ENCODE measurements at regions not wholly inside any gene's neighbourhood (a gene's known extent, or its start where the extent isn't known, plus 50 kb on each side); places are given as distances from the start of the nearest gene placed in this dataset.

DNA sequence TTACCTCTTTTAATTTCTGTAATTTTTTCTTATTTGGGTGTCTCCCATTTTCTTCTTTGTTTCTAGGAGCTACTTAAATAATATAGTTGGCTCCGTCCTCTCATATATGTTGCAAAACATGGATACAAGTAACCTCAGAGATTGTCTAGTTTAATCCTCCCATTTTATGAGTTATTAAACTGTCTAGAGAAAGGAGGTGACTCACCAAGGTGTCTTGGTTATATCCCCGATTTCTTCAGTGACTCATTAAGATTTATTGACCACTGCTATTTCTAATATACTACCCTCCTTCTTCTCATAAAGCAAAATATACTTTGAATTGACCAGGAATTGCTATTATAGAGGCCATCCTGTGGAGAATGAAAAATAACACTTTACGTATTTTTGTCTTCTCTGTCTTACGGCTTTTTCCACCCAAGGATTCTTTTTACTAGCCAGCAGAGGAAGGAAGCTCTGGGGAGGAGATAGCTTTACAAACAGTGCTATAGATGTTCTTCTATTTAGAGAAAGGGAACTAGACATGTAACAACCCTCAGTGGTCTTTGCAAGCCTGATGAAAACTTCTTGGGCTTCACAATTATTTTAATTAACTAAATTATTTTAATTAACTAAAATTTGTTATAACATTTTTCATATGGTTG lies 300.4 kb upstream of the TNP1 start:
- no peak for DNase-seq (ENCODE audit: low spot score)

DNA sequence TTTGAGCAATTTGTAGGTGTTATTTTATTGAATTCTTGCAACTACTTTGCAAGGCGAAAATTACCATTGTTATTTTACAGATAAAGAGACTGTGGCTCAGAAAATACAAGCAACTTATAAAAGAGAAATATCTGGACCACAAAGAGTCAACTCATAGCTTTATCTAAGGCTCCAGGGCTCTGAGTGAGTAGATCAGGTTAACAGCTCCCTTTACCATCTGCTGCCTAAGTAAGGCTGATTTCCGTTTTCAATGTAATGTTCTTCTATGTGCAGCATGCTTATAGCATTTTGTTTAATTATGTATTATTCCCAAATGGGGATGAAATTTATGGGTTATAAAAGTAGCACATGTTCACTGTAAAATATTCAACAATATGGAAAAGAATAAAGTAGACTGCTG lies 299.1 kb upstream of the TNP1 start:
- DNase-seq (ENCODE audit: low spot score), result no peak

DNA sequence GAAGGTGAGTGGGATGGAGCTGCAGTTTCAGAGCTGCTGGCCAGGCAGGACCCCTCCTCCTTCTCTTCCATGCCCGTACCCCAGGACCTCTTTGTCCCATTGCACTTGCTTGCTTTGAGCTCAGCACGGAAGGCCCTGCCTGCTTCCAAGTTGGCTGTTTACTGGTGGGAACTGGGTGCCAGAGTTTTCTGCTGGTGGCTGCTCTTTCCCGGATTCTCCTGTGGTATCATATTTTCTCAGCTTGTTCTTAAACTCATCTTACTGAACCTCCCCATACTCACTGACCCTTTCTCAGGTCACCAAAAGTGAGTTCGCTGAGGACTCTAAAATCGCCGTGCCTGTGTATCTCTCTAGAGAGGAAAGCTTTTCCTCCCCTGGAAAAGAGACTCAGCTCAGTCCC lies 297.7 kb upstream of the TNP1 start:
- no peak for DNase-seq (ENCODE audit: low spot score)

DNA sequence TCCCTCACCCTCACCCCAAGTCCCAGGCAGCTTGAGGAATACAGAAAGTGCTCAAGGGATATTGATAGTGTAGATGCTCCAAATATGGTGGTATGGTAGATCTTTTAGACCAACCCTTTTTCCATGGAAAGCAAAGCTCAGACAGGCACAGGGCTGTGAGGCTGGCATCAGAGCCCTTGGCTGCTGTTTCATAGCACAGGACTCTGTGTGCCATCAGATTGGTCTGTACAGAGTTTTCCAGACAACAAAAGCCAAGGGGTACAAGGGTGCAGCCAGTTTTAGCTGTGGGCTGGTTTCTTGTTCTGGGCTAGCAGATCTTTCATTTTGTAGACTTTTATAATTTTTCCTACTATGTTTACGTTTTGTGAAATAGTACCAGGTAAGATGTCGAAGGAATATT lies 296.9 kb upstream of the TNP1 start:
- DNase-seq (ENCODE audit: low spot score), result no peak

DNA sequence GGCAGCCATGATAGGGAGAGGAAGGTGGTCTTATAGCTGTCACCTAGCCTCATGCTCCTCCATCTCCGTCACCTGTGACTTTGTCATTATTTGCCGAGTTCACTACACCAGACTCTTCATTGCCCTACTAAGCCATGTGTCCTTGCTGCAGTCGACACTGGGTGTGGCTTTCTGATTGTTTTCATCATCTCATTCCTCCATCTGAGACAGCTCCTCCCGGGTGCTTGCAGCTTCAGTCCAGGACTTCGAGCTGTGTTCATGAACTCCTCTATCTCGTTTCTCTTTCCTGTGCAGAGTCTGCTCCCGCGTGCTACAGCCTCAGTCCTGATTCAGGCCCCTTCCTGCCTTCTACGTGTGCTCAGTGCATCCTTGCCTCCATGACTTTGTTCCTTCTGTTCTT lies 295.1 kb upstream of the TNP1 start:
- DNase-seq (ENCODE audit: low spot score), result no peak

DNA sequence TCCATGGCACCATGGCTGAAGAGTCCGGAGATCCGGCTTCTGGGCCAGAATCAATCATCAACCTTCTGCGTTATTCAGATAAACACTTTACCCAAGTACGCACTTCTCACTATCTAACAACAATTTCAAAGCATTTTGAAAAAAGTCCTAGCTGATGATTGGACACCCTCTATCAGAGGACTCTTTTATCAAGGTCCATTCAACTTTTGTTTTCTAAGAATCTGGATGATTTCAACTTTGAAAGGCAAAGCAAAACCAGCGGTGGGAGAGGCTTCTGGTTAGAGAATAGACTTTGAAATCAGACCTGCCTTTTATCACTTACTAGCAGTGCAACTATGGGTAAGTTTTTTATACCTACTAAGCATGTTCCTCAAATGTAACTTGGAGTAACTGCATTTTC lies 293.6 kb upstream of the TNP1 start:
- DNase-seq (ENCODE audit: low spot score), result no peak

DNA sequence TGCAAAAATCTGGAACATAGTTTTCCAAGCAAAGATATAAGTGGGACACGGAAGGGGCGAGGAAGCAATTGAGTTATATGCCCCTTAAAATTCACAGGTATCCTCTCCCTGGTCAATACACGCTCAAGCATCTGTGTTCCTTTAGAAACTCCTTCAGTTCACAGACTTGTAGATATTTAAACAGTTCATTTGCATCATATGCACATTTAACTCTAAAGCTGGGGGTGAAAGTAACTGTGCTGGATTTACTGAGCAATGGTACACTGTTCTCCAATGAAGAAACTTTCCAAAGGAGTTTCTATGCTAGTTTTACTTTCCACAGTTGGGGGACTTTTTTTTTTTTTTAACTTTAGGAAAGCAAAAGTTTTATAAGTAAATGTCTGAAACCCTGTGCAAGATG lies 293.0 kb upstream of the TNP1 start:
- DNase-seq (ENCODE audit: low spot score), result no peak

DNA sequence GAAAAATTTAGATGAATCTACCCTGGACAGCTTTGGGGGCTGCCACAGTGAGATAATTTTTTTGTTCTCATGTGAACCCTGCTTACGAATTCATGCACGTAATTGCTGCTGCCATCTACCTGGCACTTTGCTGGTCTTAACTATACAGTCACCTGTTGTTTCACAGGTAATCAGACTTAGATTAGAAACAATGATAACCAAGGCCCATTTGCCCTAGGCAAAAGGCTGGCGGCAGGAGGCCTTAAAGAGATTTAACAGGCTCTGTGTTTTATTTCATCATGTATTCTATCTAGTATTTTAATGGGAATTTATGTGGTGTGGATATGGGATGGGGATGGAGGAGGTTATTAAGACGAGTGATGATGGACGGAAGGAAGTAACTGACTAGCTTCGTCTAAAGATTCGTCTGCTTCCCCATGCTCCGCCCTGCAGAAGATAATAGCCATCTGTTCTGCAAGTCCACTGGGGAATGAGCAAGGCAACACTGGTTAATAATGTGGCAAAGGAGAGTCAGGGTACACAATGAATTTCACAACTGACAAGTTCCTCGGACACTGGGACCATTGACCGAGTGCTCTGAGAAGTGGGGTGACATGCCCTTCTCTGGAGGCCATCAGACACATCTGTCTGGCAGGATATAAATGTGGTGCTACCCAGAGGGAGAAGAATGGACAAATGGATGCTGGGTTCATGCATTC lies 291.8 kb upstream of the TNP1 start:
- DNase-seq (ENCODE audit: low spot score), result no peak

DNA sequence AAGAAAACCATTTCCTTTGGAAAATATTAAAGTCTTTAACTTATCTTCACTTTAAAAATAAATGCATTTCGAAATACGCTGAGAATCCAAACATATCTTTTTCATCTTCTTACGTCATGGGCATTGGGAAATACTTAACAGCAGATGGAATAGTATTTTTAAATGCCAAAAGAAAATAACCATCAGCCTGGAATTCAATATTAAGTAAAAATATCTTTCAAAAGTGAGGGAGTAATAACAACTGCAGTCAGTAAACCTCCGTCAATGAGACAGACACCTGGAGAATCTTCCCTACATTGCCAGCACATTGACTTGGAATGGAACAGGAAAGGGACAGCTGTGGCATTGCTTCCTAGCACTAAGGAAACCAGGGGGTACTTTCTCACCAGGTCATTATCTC lies 290.4 kb upstream of the TNP1 start:
- no peak for DNase-seq (ENCODE audit: low spot score)

DNA sequence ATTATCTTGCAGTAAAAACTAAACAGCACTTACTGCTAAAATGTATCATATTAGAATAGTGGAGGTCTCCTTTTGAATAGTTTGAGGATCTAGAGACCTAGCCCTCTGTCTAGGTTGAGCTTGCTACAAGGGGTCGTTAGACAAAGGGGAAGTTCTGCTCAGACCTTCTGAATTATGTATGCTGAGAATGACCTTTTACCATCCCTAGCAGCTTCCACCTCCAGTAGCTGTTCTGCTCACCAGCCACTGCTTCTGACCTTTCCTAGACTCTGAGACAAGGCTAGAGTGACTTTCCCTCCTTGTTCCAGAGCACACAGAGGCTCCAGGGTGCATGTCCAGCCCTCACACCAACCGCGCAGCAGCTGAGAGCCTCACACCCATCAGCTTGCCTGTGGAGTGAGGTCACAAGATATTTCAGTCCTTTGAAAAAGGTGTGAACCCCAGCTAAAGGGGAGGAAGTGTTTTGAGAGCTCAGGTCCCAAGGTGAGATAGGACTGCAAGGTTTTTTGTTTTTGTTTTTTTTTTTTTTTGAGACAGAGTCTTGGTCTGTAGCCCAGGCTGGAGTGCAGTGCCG lies 289.3 kb upstream of the TNP1 start:
- DNase-seq (ENCODE audit: low spot score), result no peak

DNA sequence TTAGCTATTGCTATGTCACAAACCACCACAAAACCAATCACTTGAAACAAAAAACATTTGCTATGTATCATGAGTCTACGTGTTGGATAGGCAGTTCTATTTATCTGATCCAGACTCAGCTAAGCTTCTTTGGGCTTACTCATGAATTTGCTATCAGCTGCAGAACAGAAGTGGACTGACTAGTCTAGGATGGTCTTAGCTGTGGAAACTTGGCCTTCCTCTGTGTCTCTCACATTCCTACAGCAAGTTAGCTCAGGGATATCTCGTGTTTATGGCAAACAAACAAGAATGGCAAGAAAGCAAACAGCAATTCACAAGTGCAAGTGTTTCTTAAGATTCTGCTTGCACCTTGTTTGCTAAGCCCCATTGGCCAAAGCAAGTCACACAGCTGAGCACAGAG lies 288.0 kb upstream of the TNP1 start:
- no peak for DNase-seq (ENCODE audit: low spot score)

DNA sequence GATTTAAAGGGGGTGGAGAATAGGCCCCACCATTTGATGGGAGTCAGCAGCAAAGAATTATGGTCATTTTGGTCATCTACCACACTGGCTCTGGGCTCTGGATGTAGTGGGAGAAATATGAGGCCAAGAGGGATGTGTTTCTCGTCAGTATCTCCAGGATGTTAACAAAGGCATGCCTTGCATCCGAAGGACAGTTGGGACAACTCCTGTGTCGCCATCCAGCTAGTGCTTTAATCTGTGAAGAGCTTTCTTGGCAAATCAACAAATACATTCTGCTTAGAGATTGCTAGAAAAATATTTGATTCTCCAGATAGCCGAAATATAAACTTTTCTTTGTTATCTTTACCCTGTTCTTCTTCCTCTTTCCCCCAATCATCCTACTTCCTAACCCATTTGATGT lies 287.1 kb upstream of the TNP1 start:
- DNase-seq (ENCODE audit: low spot score), result no peak

DNA sequence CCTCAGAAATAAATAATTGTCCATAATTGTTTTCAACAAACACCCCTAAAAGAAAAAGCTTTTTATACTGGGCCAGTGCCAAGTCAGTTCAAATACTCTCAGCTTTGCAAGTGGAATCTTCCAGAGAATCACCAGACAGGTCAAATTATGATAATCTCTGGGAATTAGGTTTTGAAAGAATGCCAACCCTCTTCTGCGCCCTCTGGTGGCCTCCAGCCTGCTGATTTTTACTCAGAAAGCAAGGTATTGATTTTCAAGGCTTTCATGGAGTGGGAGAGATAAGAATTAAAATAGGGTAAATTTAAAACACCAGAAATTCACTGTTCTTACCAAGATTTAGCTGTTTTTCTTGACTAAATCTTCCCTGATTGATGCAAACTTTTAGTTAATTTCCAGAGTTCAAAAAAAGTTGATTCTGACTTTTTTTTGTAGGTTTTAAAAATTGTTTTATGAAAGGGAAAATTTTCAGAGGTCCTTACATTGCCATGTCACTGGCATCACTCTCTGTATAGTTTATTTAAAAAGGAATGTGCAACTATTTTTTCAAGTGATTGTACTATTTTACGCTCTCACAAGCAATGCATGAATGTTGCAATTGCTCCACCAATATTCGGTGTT lies 282.9 kb upstream of the TNP1 start:
- no peak for DNase-seq (ENCODE audit: low spot score)

DNA sequence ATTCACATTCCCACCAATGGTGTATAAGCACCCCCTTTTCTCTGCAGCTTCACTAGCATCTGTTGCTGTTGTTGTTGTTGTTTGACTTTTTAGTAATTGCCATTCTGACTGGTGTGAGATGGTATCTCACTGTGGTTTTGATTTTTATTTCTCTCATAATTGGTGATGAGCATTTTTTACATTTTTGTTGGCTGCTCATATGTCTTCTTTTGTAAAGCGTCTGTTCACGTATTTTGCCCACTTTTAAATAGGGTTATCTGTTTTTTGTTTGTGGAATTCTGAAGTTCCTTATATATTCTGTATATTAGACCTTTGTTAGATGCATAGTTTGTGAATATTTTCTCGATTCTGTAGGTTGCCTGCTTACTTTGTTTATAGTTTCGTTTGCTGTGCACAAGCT lies 278.4 kb upstream of the TNP1 start:
- DNase-seq (ENCODE audit: low spot score), result no peak

DNA sequence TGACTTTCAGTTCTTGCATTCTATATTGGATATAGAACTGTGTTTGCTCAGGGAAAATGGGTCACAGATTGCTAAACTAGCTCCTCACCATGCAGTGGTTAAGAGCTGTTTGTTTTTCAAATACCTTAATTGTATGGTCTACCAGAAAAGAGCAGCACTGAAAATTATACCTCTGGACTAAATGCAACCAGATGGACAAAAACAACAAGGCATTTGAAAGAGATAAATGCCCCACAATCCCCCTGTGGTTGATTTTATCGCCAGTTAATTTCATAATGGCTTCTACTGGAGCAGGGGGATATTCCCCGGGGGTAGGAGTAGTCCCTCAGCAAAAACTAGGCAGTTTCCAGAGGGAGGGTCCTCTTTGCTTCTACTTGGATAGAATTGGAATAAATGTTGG lies 267.9 kb upstream of the TNP1 start:
- no peak for DNase-seq (ENCODE audit: low spot score)

DNA sequence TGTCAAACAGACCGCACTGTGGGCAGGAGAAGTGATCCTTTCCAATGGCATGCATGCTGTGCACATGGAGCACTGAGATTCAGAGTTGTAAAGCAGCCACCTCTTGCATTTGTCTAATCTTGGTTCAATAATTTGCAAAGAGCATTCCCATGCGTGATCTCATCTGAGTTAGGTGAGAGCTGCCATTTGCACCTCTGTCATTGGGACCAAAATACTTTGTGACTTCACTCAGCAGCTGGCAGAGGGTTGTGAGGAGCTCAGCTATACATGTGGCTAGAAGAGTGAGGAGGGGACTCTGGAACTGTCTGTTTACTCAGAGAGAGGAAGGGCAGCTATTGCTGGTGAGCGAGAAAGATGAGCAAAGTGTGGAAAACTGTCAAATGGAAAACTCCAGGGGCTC lies 265.1 kb upstream of the TNP1 start:
- DNase-seq (ENCODE audit: low spot score), result no peak

DNA sequence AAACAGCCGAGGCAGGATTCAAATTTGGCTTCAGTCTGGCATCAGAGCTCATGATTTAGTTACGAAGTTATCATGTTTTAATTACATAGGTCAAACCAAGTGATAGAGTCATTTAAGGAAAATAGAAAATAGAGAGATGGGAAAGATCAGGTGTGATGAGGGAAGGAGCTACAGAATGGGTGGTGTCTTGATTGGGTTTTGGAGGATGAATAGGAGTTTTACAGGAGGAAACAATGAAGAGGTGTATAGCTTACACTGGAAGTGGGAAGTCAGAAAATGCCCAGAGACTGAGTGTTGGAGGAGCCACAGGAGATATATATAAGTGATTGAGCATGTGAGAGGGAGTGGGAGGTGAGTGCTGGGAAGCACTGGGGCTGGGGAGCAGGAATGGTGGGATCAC lies 264.2 kb upstream of the TNP1 start:
- no peak for DNase-seq (ENCODE audit: low spot score)

DNA sequence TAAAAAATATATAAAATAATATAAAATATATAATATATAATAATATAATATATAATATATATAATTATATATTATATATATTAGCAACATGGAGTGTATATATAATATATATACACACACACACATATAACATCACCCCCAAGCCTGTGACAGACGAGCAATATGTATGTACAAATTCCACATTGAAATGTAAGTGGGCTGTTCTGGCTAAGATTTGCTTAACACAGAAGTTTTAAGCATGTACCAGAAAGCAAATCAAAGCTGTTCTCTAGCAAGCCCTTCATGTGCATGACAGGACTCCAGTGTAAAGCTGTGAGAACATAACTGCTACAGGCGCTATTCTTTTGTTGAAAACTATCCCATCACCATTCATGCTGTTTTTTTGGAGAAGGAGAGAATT lies 261.7 kb upstream of the TNP1 start:
- DNase-seq (ENCODE audit: low spot score), result no peak

DNA sequence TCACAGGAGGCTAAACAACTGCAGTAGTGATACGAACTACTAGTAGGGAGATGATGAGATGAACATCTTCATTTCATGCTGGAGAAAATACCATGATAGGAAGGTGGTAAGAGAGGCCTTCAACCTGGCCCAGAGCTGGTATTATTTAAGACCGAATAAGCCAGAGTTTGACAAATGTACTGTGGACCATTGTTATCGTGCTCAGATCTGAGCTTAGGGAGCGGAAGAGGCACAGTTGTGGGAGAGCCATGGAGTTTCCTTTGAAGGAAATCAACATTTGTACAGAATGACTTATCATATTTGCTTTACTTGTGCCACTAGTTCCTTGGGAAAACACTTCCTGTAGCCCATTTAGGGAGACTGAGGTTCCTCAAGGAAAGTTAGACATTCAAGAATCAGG lies 260.6 kb upstream of the TNP1 start:
- no peak for DNase-seq (ENCODE audit: low spot score)

DNA sequence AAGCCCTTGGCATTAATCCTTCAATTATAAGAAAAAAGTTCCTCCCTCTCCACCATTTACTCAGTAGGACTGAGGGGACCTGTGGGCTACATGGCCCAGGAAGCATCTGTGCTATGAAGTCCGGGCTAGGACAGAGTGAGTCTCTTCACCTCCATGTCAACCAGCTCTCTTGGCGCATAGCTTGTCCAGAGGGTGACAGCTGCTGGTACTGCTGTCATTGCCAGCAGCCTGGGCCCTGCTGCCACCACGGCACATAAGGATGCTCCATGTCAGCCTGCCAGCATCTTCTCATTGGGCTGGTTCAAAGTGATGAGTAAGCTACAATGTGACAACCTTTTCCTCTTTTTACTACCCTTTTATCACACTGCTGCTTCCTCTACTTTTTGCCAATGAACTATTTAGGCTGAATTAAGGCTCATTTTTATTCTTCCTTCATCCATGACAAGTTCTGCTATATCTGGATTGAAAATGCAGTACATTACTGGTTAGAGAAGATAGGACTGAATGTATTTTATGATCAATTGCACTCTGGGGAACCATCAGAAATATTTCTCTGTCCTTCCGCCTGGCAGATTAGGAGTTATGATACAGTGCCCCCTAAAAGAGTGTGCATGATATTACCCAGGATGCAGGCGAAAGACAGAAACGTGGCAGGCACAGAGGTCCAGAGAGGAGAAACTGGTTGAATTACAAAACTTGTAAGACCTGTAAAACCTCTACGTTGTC lies 258.9 kb upstream of the TNP1 start:
- DNase-seq (ENCODE audit: low spot score), result no peak

DNA sequence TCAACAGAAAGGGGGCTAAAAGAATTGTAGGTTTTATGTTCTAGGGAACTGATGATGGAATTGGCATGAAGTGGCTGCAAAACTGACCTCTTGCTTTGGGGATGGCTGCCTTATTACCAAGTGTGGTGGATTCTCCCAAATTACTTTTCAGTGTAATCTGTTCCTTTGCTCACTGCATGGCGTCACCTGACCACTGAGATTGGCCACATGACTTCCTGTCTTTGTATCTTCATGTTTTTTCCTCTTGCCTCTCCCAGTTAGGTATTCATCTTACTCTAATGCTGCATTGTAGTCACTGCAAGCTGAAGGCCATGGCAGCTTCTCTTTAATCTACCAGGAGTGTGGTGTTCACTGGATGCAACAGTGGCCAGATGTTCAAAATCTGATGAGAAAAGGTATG lies 257.7 kb upstream of the TNP1 start:
- DNase-seq (ENCODE audit: low spot score), result no peak

DNA sequence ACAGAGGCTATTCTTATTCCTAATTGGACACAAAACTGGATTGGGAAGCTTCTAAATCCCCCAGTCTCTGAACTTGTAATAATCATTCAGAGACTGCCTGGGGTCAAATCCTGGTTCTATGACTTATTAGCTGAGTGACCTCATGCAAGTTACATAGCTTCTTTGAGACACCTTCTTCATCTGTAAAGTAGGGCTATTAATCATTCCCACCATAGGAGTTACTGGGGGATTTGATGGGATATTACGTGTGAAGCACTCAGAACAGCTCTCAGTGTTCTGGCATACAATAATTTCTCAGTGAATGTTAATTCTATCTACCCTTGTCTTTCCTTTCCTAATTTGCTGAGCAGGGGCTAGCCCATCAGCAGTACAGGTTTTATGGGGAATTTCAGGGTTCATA lies 256.7 kb upstream of the TNP1 start:
- no peak for DNase-seq (ENCODE audit: low spot score)

DNA sequence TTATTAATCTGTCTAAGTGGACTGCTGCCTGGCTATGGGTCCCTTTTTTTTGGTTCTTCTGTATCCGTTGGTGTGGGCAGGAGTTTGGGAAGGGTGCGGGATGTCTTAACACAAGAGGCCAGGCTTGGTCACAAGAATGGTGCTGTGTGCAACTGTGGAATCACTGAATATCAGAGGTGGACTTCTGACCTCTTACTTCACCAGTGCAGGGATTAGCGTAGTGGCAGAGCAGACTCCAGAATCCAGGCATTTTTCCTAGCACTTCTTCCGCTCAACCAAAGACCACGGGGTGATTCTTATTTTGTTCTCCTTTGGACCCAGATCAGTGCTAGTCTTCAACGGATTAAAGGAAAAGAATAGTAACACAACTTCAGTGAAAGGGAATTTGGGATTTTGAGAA lies 254.3 kb upstream of the TNP1 start:
- no peak for DNase-seq (ENCODE audit: low spot score)
